NT2/D1 (cell line): ENCODE measurements at regions not wholly inside any gene's neighbourhood (a gene's known extent, or its start where the extent isn't known, plus 50 kb on each side); places are given as distances from the start of the nearest gene placed in this dataset.

Source experiments
- YY1 ChIP-seq: IDR thresholded peaks from 2 replicates; pipeline ENCODE4 v1.6.1; 2011; ENCODE audit not compliant: insufficient read length, insufficient read depth
- ZNF274 ChIP-seq: IDR thresholded peaks from 2 replicates; pipeline ENCODE4 v1.6.1; 2011; ENCODE audit warnings: mild to moderate bottlenecking, low read depth, low read length

DNA sequence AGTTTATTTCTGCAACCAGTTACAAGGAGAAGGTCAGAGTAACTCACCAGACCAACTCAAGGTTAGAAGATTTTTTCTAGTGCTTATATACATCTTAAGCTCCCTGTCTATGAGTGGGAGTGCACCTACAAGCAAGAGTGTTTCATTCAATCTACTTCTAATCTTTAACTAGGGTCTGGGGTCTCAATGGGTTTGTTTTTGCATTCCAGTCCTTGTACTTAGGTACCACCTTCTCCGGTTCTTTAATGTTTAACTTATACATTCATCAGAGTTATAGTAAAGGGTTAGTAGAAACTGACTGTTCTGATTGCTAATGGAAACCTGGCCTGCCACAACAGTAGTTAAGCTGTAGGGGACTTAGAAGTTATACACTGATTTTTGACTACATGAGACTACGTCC is 271.7 kb downstream of the HTR1A start:
- TF ChIP-seq ZNF274 (no peak), YY1 (no peak)
